ENCODE measurements at regions not wholly inside any gene's neighbourhood (a gene's known extent, or its start where the extent isn't known, plus 50 kb on each side); places are given as distances from the start of the nearest gene placed in this dataset.

GRCh38 chr6:111984081-111984480 is 69.8 kb upstream of the CCN6 start:
- no peak for TF ChIP-seq POLR2AphosphoS5 (IDR thresholded peaks at IDR 0.05; ENCODE audit: low read depth, low read length)
- no peak for TF ChIP-seq POLR2A (IDR thresholded peaks at IDR 0.05; ENCODE audit: low read depth, low read length)
- no peak for TF ChIP-seq TAF1 (IDR thresholded peaks at IDR 0.05; ENCODE audit: borderline replicate concordance, low read depth, low read length)

Data from GM12892 (cell line).